HCT116 (cell line): ENCODE measurements at regions not wholly inside any gene's neighbourhood (a gene's known extent, or its start where the extent isn't known, plus 50 kb on each side); places are given as distances from the start of the nearest gene placed in this dataset.

ENCODE experiments used
- ATF3 ChIP-seq: IDR thresholded peaks from 2 replicates; pipeline ENCODE4 v1.6.1; 2012
- CBX3 ChIP-seq: IDR thresholded peaks from 2 replicates; pipeline ENCODE4 v1.6.1; 2012; ENCODE audit warnings: low read depth
- EGR1 ChIP-seq: IDR thresholded peaks from 2 replicates; pipeline ENCODE4 v1.6.1; 2012; ENCODE audit warnings: low read depth
- EZH2phosphoT487 ChIP-seq: fragments of 200-600 bp; IDR thresholded peaks from 2 replicates; pipeline ENCODE4 v1.6.1; 2018; ENCODE audit warnings: antibody characterized with exemption, borderline replicate concordance
- JUND ChIP-seq: IDR thresholded peaks from 2 replicates; pipeline ENCODE4 v1.6.1; 2012
- POLR2A ChIP-seq: IDR thresholded peaks from 2 replicates; pipeline ENCODE4 v1.7.0; 2011; ENCODE audit warnings: borderline replicate concordance; ENCODE audit not compliant: insufficient read depth, insufficient read length; ENCODE audit errors: extremely low read depth
- POLR2AphosphoS5 ChIP-seq: IDR thresholded peaks from 2 replicates; pipeline ENCODE4 v1.6.1; 2011; ENCODE audit warnings: mild to moderate bottlenecking, low read depth, low read length, moderate library complexity
- REST ChIP-seq: IDR thresholded peaks from 2 replicates; pipeline ENCODE4 v1.6.1; 2012; ENCODE audit warnings: low read depth
- ZFX ChIP-seq: fragments of 450-650 bp; IDR thresholded peaks from 2 replicates; pipeline ENCODE4 v1.6.1; 2017
- TF ChIP-seq, protein P1 (sequence below), 3 experiments: fragments of 200-600 bp in 1 of 3; sonication (generic) in 1 of 3; IDR thresholded peaks in 2 of 3; conservative IDR thresholded peaks in 1 of 3; 2 replicates each; pipeline ENCODE4 v1.5.1; 2012 to 2017; ENCODE audit warnings: low read depth in 2 of 3, low read length in 2 of 3, antibody characterized with exemption in 1 of 3, borderline replicate concordance in 1 of 3, control low read depth in 1 of 3, mild to moderate bottlenecking in 1 of 3, mixed read lengths in 1 of 3, mixed run types in 1 of 3, moderate library complexity in 1 of 3; ENCODE audit not compliant: insufficient read depth in 1 of 3
- TF ChIP-seq, protein P2 (sequence below): IDR thresholded peaks from 2 replicates; pipeline ENCODE4 v1.6.1; 2011; ENCODE audit warnings: mild to moderate bottlenecking, low read length, moderate library complexity; ENCODE audit not compliant: insufficient replicate concordance; ENCODE audit errors: extremely low read depth

DNA sequence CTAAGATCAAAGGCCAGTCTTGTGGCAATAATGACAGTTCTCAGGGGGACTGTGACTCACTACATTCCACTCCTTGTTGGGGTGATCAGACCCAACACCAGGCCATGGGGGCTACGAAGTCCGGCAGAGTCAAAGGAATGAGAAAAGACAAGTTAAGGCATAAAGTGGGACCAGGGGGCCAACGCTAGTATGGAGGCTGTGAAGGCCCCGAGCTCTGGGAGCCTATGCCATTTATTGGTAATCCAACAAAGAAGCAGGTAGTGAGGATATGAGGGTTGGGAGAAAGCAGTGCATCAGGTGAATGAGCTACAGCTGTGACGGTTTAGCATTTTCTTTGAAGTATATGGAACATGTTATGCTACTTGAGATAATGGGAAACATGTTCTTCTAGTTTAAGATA lies 104.4 kb upstream of the C2CD4B start:
- no peak for TF ChIP-seq ATF3
- TF ChIP-seq, protein P1, sequence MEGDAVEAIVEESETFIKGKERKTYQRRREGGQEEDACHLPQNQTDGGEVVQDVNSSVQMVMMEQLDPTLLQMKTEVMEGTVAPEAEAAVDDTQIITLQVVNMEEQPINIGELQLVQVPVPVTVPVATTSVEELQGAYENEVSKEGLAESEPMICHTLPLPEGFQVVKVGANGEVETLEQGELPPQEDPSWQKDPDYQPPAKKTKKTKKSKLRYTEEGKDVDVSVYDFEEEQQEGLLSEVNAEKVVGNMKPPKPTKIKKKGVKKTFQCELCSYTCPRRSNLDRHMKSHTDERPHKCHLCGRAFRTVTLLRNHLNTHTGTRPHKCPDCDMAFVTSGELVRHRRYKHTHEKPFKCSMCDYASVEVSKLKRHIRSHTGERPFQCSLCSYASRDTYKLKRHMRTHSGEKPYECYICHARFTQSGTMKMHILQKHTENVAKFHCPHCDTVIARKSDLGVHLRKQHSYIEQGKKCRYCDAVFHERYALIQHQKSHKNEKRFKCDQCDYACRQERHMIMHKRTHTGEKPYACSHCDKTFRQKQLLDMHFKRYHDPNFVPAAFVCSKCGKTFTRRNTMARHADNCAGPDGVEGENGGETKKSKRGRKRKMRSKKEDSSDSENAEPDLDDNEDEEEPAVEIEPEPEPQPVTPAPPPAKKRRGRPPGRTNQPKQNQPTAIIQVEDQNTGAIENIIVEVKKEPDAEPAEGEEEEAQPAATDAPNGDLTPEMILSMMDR (IDR thresholded peaks at IDR 0.05 in 2 of 3, conservative IDR thresholded peaks at IDR 0.05 in 1 of 3; ENCODE audit: borderline replicate concordance in 1 of 3, insufficient read depth in 1 of 3, low read depth in 2 of 3, low read length in 2 of 3): no peak
- no peak for TF ChIP-seq POLR2AphosphoS5
- no peak for TF ChIP-seq POLR2A
- no peak for TF ChIP-seq CBX3
- TF ChIP-seq JUND: no peak
- no peak for TF ChIP-seq EZH2phosphoT487
- TF ChIP-seq, protein P2, sequence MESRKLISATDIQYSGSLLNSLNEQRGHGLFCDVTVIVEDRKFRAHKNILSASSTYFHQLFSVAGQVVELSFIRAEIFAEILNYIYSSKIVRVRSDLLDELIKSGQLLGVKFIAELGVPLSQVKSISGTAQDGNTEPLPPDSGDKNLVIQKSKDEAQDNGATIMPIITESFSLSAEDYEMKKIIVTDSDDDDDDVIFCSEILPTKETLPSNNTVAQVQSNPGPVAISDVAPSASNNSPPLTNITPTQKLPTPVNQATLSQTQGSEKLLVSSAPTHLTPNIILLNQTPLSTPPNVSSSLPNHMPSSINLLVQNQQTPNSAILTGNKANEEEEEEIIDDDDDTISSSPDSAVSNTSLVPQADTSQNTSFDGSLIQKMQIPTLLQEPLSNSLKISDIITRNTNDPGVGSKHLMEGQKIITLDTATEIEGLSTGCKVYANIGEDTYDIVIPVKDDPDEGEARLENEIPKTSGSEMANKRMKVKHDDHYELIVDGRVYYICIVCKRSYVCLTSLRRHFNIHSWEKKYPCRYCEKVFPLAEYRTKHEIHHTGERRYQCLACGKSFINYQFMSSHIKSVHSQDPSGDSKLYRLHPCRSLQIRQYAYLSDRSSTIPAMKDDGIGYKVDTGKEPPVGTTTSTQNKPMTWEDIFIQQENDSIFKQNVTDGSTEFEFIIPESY: no peak
- no peak for TF ChIP-seq EGR1
- no peak for TF ChIP-seq REST
- no peak for TF ChIP-seq ZFX
